ENCODE measurements at regions not wholly inside any gene's neighbourhood (a gene's known extent, or its start where the extent isn't known, plus 50 kb on each side); places are given as distances from the start of the nearest gene placed in this dataset.

- Mint-ChIP-seq H3K27ac (no peak overlapping the region), H3K27me3 (no peaks in the 10 kb centered on the region), H3K36me3 (ENCODE audit: insufficient read depth) (no peaks in the 10 kb centered on the region), H3K9me3 (ENCODE audit: low read depth) (no peaks in the 10 kb centered on the region), H3K4me1 (ENCODE audit: low read depth) (no peaks in the 10 kb centered on the region), H3K4me3 (ENCODE audit: low read depth) (no peak overlapping the region)
- DNase-seq (ENCODE audit: low spot score, unreplicated experiment) = no peak
- no peak for TF ChIP-seq CTCF (IDR thresholded peaks at IDR 0.05; ENCODE audit: unreplicated experiment)
These were observed 1672.4 kb upstream of the AGA start for GRCh38 chr4:179114615-179115014.

GRCh38 chr4:179116011-179116410, 1673.8 kb upstream of the AGA start:
- H3K4me3 Mint-ChIP-seq (ENCODE audit: low read depth) = no peak overlapping the region
- TF ChIP-seq CTCF (IDR thresholded peaks at IDR 0.05; ENCODE audit: unreplicated experiment) = no peak
- no peaks in the 10 kb centered on the region for H3K36me3 Mint-ChIP-seq (ENCODE audit: insufficient read depth)
- no peak overlapping the region for H3K27ac Mint-ChIP-seq
- DNase-seq (ENCODE audit: low spot score, unreplicated experiment) = no peak
- no peaks in the 10 kb centered on the region for H3K9me3 Mint-ChIP-seq (ENCODE audit: low read depth)
- H3K4me1 Mint-ChIP-seq (ENCODE audit: low read depth) = no peaks in the 10 kb centered on the region
- H3K27me3 Mint-ChIP-seq = no peaks in the 10 kb centered on the region

GRCh38 chr4:179116581-179116980, 1674.3 kb upstream of the AGA start:
- Mint-ChIP-seq H3K9me3 (ENCODE audit: low read depth) (no peaks in the 10 kb centered on the region), H3K4me1 (ENCODE audit: low read depth) (no peaks in the 10 kb centered on the region), H3K4me3 (ENCODE audit: low read depth) (no peak overlapping the region), H3K27ac (no peak overlapping the region), H3K36me3 (ENCODE audit: insufficient read depth) (no peaks in the 10 kb centered on the region), H3K27me3 (no peaks in the 10 kb centered on the region)
- TF ChIP-seq CTCF (IDR thresholded peaks at IDR 0.05; ENCODE audit: unreplicated experiment) = no peak
- no peak for DNase-seq (ENCODE audit: low spot score, unreplicated experiment)

- no peak for DNase-seq (ENCODE audit: low spot score, unreplicated experiment)
- no peaks in the 10 kb centered on the region for H3K4me1 Mint-ChIP-seq (ENCODE audit: low read depth)
- H3K36me3 Mint-ChIP-seq (ENCODE audit: insufficient read depth) = no peaks in the 10 kb centered on the region
- no peaks in the 10 kb centered on the region for H3K27me3 Mint-ChIP-seq
- no peak overlapping the region for H3K27ac Mint-ChIP-seq
- H3K4me3 Mint-ChIP-seq (ENCODE audit: low read depth) = no peak overlapping the region
- no peaks in the 10 kb centered on the region for H3K9me3 Mint-ChIP-seq (ENCODE audit: low read depth)
- TF ChIP-seq CTCF (IDR thresholded peaks at IDR 0.05; ENCODE audit: unreplicated experiment) = no peak
These were observed 1680.8 kb upstream of the AGA start for GRCh38 chr4:179123084-179123483.

GRCh38 chr4:179124419-179124818, 1682.2 kb upstream of the AGA start:
- Mint-ChIP-seq H3K4me3 (ENCODE audit: low read depth) (no peak overlapping the region), H3K9me3 (ENCODE audit: low read depth) (no peaks in the 10 kb centered on the region), H3K27ac (no peak overlapping the region), H3K36me3 (ENCODE audit: insufficient read depth) (no peaks in the 10 kb centered on the region), H3K4me1 (ENCODE audit: low read depth) (no peaks in the 10 kb centered on the region), H3K27me3 (no peaks in the 10 kb centered on the region)
- no peak for DNase-seq (ENCODE audit: low spot score, unreplicated experiment)
- no peak for TF ChIP-seq CTCF (IDR thresholded peaks at IDR 0.05; ENCODE audit: unreplicated experiment)
